Sigmoid colon (tissue), 4 donors: ENCODE measurements at regions not wholly inside any gene's neighbourhood (a gene's known extent, or its start where the extent isn't known, plus 50 kb on each side); places are given as distances from the start of the nearest gene placed in this dataset.

Source experiments
- EP300 ChIP-seq, 4 donors: sonication (generic); formaldehyde crosslinking; IDR thresholded peaks; one replicate each; pipeline ENCODE4 v1.6.1; 2017; ENCODE audit warnings: antibody characterized with exemption in 4 of 4
- POLR2A ChIP-seq, 2 donors: fragments of 450-650 bp; IDR thresholded peaks; one replicate each; pipeline ENCODE4 v1.6.1; 2016; ENCODE audit warnings: antibody characterized with exemption in 2 of 2, mild to moderate bottlenecking in 2 of 2, moderate library complexity in 2 of 2
- POLR2AphosphoS5 ChIP-seq, 4 donors: sonication (generic); formaldehyde crosslinking; IDR thresholded peaks; one replicate each; pipeline ENCODE4 v1.6.1; 2017; ENCODE audit warnings: antibody characterized with exemption in 4 of 4
- TF ChIP-seq, protein P1 (sequence below), 4 experiments: fragments of 450-650 bp in 3 of 4; fragments of 200-600 bp in 1 of 4; IDR thresholded peaks; one replicate each; pipeline ENCODE4 v1.5.1; 2016 to 2019; ENCODE audit warnings: antibody characterized with exemption in 4 of 4, mild to moderate bottlenecking in 3 of 4, moderate library complexity in 2 of 4

DNA sequence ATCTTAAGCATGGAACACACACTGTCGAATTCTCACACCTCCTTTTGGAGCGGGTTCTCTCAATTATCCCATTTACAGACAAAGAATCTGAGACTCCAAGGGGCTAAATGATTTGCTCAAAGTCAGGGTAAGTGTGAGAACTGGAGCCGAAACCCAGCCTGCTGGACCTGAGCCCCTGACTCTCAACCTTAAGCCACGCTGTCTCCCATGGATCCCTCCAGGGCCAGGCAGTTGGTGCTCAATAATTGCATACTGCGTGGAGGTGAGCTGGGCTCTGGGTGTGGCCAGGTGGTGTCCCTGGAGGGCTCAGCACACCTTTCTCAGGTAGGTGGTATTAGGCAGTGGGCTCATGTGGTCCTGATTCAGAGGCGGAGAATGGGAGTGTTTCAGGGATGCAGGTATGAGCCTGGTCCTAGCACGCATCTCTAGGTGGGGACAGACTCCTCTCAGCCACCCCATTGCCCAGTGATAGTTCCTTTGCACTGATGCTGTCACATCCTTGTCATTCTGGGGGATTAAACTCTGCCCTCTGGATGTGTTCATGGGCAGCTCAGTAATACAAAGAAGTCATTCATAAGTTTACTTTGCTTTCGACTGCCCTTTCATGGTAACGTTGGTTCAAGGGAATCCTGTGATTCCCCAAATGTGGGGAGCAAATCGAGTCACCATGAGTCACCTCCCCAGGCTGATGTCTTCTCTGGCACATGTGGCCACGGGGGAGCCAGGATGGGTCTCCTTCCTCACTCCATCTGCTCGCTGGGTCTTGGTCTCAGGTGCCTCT lies 399.5 kb upstream of the TNRC6C start:
- TF ChIP-seq POLR2AphosphoS5 (IDR thresholded peaks at IDR 0.05) (no peak), POLR2A (IDR thresholded peaks at IDR 0.05) (no peak), EP300 (IDR thresholded peaks at IDR 0.05) (no peak)
- TF ChIP-seq, protein P1, sequence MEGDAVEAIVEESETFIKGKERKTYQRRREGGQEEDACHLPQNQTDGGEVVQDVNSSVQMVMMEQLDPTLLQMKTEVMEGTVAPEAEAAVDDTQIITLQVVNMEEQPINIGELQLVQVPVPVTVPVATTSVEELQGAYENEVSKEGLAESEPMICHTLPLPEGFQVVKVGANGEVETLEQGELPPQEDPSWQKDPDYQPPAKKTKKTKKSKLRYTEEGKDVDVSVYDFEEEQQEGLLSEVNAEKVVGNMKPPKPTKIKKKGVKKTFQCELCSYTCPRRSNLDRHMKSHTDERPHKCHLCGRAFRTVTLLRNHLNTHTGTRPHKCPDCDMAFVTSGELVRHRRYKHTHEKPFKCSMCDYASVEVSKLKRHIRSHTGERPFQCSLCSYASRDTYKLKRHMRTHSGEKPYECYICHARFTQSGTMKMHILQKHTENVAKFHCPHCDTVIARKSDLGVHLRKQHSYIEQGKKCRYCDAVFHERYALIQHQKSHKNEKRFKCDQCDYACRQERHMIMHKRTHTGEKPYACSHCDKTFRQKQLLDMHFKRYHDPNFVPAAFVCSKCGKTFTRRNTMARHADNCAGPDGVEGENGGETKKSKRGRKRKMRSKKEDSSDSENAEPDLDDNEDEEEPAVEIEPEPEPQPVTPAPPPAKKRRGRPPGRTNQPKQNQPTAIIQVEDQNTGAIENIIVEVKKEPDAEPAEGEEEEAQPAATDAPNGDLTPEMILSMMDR (IDR thresholded peaks at IDR 0.05): no peak
